IMR-90 (cell line): ENCODE measurements at regions not wholly inside any gene's neighbourhood (a gene's known extent, or its start where the extent isn't known, plus 50 kb on each side); places are given as distances from the start of the nearest gene placed in this dataset.

ENCODE experiments used
- ATAC-seq: fragments of 200-7000 bp; cut with Tn5 transposase; 2 replicates; pipeline ENCODE4 v1.9.1; 2020; ENCODE audit warnings: low read depth, mild to moderate bottlenecking, moderate library complexity
- BruUV-seq: library from RNA; stranded (reverse); fragments of 400-500 nt; replicated peaks from 2 replicates; lab custom pipeline; 2021; lab: Mats Ljungman, UMichigan
- CTCF ChIA-PET: fragments of 300-600 bp; formaldehyde crosslinking; extraction: SDS; loops from one replicate; lab custom pipeline; 2021; ENCODE audit warnings: antibody characterized with exemption; lab: Yijun Ruan, JAX
- POLR2A ChIA-PET: fragments of 300-600 bp; sonication (Branson Sonifier 250); formaldehyde crosslinking; loops from one replicate; lab custom pipeline; 2022; ENCODE audit warnings: antibody characterized with exemption; ENCODE audit not compliant: unreplicated experiment; lab: Charles Lee
- DNase-seq: peaks from one replicate; pipeline ENCODE4 v3.0.0; 2013
- H2AFZ ChIP-seq: replicated peaks from 2 replicates; pipeline ENCODE3; 2013; ENCODE audit warnings: low read length, mild to moderate bottlenecking; ENCODE audit not compliant: poor library complexity
- H2AK5ac ChIP-seq: 2 replicates; pipeline ENCODE4 v1.6.1; 2013; ENCODE audit warnings: low read depth, low read length, inconsistent platforms
- H2AK9ac ChIP-seq: replicated peaks from 2 replicates; pipeline ENCODE3; 2013; ENCODE audit warnings: mild to moderate bottlenecking, low read depth, low read length, moderate library complexity; ENCODE audit not compliant: poor library complexity
- H2BK120ac ChIP-seq: 2 replicates; pipeline ENCODE4 v1.6.1; 2013; ENCODE audit warnings: low read depth, low read length, inconsistent platforms
- H2BK15ac ChIP-seq: 3 replicates; pipeline ENCODE4 v1.6.1; 2013; ENCODE audit warnings: low read depth, low read length, inconsistent platforms
- H2BK20ac ChIP-seq: 2 replicates; pipeline ENCODE4 v1.6.1; 2013; ENCODE audit warnings: low read depth, mild to moderate bottlenecking, inconsistent platforms, low read length, moderate library complexity
- H2BK5ac ChIP-seq: 2 replicates; pipeline ENCODE4 v1.6.1; 2013; ENCODE audit warnings: mild to moderate bottlenecking, low read depth, low read length, inconsistent platforms; ENCODE audit not compliant: poor library complexity, severe bottlenecking
- H3K14ac ChIP-seq: replicated peaks from 2 replicates; pipeline ENCODE4 v1.6.1; 2013; ENCODE audit warnings: low read depth, low read length, inconsistent platforms
- H3K18ac ChIP-seq: 2 replicates; pipeline ENCODE4 v1.6.1; 2013; ENCODE audit warnings: low read depth, low read length, control low read depth
- H3K23ac ChIP-seq: 2 replicates; pipeline ENCODE4 v1.6.1; 2013; ENCODE audit warnings: low read depth, low read length, inconsistent platforms
- H3K27ac ChIP-seq: 2 replicates; pipeline ENCODE4 v1.5.1; 2013; ENCODE audit warnings: mild to moderate bottlenecking, control low read depth, low read length; ENCODE audit not compliant: insufficient read depth
- H3K27me3 ChIP-seq: 2 replicates; pipeline ENCODE4 v1.6.1; 2013; ENCODE audit warnings: low read length; ENCODE audit not compliant: control insufficient read depth, insufficient read depth
- H3K36me3 ChIP-seq: 2 replicates; pipeline ENCODE4 v1.6.1; 2013; ENCODE audit warnings: low read length, mixed read lengths; ENCODE audit not compliant: control insufficient read depth, insufficient read depth
- H3K4ac ChIP-seq: 2 replicates; pipeline ENCODE4 v1.6.1; 2013; ENCODE audit warnings: low read depth, low read length, inconsistent platforms
- H3K4me1 ChIP-seq: 2 replicates; pipeline ENCODE4 v1.6.1; 2013; ENCODE audit warnings: low read length, mixed read lengths; ENCODE audit not compliant: control insufficient read depth, insufficient read depth
- H3K4me2 ChIP-seq: 2 replicates; pipeline ENCODE4 v1.6.1; 2013; ENCODE audit warnings: low read depth, mild to moderate bottlenecking, control low read depth, low read length, moderate library complexity
- H3K4me3 ChIP-seq: 2 replicates; pipeline ENCODE4 v1.5.1; 2013; ENCODE audit warnings: low read depth, mild to moderate bottlenecking, control low read depth, low read length, moderate library complexity; ENCODE audit not compliant: insufficient read depth
- H3K56ac ChIP-seq: 2 replicates; pipeline ENCODE4 v1.6.1; 2013; ENCODE audit warnings: low read length, inconsistent platforms; ENCODE audit not compliant: insufficient read depth; ENCODE audit errors: extremely low read depth
- H3K79me1 ChIP-seq, 2 experiments: 2 replicates each; pipeline ENCODE4 v1.6.1; 2013; ENCODE audit warnings: low read length in 2 of 2, inconsistent platforms in 1 of 2, low read depth in 1 of 2
- H3K9ac ChIP-seq: 2 replicates; pipeline ENCODE4 v1.6.1; 2013; ENCODE audit warnings: low read depth, low read length, control low read depth
- H3K9me1 ChIP-seq: 2 replicates; pipeline ENCODE4 v1.6.1; 2013; ENCODE audit warnings: low read length, inconsistent platforms; ENCODE audit not compliant: insufficient read depth
- H3K9me3 ChIP-seq: 2 replicates; pipeline ENCODE4 v1.6.1; 2013; ENCODE audit warnings: low read length; ENCODE audit not compliant: control insufficient read depth, insufficient read depth
- H4K20me1 ChIP-seq: 2 replicates; pipeline ENCODE4 v1.6.1; 2013; ENCODE audit warnings: low read length, inconsistent platforms; ENCODE audit not compliant: insufficient read depth
- H4K5ac ChIP-seq: 2 replicates; pipeline ENCODE4 v1.6.1; 2013; ENCODE audit warnings: mild to moderate bottlenecking, low read depth, low read length, control low read depth
- H4K8ac ChIP-seq, 2 experiments: 2 replicates each; pipeline ENCODE4 v1.6.1; 2013; ENCODE audit warnings: low read depth in 2 of 2, low read length in 2 of 2, control low read depth in 1 of 2, inconsistent platforms in 1 of 2
- H4K91ac ChIP-seq: 2 replicates; pipeline ENCODE4 v1.6.1; 2013; ENCODE audit warnings: low read depth, low read length, inconsistent platforms; ENCODE audit not compliant: insufficient read depth
- BHLHE40 ChIP-seq: fragments of 150-350 bp; IDR thresholded peaks from 2 replicates; pipeline ENCODE4 v1.6.1; 2016; ENCODE audit warnings: mild to moderate bottlenecking, low read depth, low read length
- CEBPB ChIP-seq: IDR thresholded peaks from 2 replicates; pipeline ENCODE4 v1.6.1; 2012; ENCODE audit warnings: low read depth, low read length, improper control_type of control experiment
- CHD1 ChIP-seq: IDR thresholded peaks from 2 replicates; pipeline ENCODE4 v1.6.1; 2012; ENCODE audit warnings: low read depth, low read length, improper control_type of control experiment
- ELK1 ChIP-seq: fragments of 150-350 bp; IDR thresholded peaks from 2 replicates; pipeline ENCODE4 v1.6.1; 2016; ENCODE audit warnings: low read depth, mild to moderate bottlenecking, low read length, moderate library complexity, borderline replicate concordance
- MAFK ChIP-seq: IDR thresholded peaks from 2 replicates; pipeline ENCODE4 v1.6.1; 2012; ENCODE audit warnings: low read depth, low read length, improper control_type of control experiment
- NFE2L2 ChIP-seq: fragments of 150-350 bp; IDR thresholded peaks from 2 replicates; pipeline ENCODE4 v1.6.1; 2016; ENCODE audit warnings: low read depth, mild to moderate bottlenecking, low read length
- POLR2A ChIP-seq: IDR thresholded peaks from 2 replicates; pipeline ENCODE4 v1.6.1; 2012; ENCODE audit warnings: mild to moderate bottlenecking, low read depth, low read length
- RCOR1 ChIP-seq: IDR thresholded peaks from 2 replicates; pipeline ENCODE4 v1.6.1; 2012; ENCODE audit warnings: mild to moderate bottlenecking, low read length, improper control_type of control experiment; ENCODE audit not compliant: insufficient replicate concordance
- RFX5 ChIP-seq: IDR thresholded peaks from 2 replicates; pipeline ENCODE4 v1.8.0; 2012; ENCODE audit warnings: low read depth, mild to moderate bottlenecking, low read length, moderate library complexity
- SMC3 ChIP-seq: fragments of 150-350 bp; IDR thresholded peaks from 2 replicates; pipeline ENCODE4 v1.6.1; 2016; ENCODE audit warnings: low read depth, mild to moderate bottlenecking, antibody characterized with exemption, low read length, moderate library complexity
- USF2 ChIP-seq: fragments of 150-350 bp; IDR thresholded peaks from 2 replicates; pipeline ENCODE4 v1.6.1; 2017; ENCODE audit warnings: mild to moderate bottlenecking, antibody characterized with exemption, low read length, low read depth
- WGBS, 2 experiments: methylation state at CpG; one replicate each; pipeline versions ENCODE4 v1.1.5 to v1.1.7; 2013; ENCODE audit warnings: missing lambda C conversion rate in 2 of 2; ENCODE audit not compliant: insufficient read length in 1 of 2; ENCODE audit errors: extremely low coverage in 2 of 2; 5-methylcytosine and 5-hydroxymethylcytosine counted together
- dilution Hi-C: fragments of 300-500 bp; cut with HindIII; formaldehyde crosslinking; loops from one replicate; pipeline ENCODE4 v1.14.3; 2018; ENCODE audit warnings: low sequenced_read_pairs; ENCODE audit not compliant: unreplicated experiment
- in situ Hi-C: fragments of 300-500 bp; cut with MboI; formaldehyde crosslinking; loops from 3 replicates; pipeline ENCODE4 v1.14.3; 2019; ENCODE audit warnings: low sequenced_read_pairs, inconsistent platforms, mixed read lengths
- intact Hi-C: fragments of 100-400 bp; cut with micrococcal nuclease; formaldehyde crosslinking; loops from 2 replicates; pipeline ENCODE4 v1.10.0; 2022
- TF ChIP-seq, protein P1 (sequence below): conservative IDR thresholded peaks from 2 replicates; pipeline ENCODE4 v1.5.1; 2012; ENCODE audit warnings: mild to moderate bottlenecking, low read depth, low read length, improper control_type of control experiment

DNA sequence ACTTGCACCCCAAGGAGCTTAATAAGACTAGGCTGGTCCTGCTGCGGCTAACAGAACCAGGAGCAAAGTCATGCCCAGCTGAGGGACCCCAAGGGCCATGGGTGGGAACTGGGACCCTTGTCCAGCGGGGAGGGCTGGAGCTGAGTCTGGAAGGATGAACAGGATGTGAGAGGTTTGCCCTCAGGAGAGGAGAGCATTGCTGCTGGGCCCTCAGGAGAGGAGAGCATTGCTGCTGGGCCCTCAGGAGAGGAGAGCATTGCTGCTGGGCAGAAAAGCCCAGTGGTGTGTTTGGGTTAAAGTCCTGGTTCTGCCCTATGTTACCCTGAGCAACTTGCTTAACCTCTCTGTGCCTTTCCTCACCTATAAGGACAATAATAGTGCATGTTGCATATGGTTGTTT, 125.8 kb downstream of the MACROH2A1 start:
- H3K14ac ChIP-seq: peak overlapping the region; percentile 95
- peak overlapping the region; percentile 47 for H2BK5ac ChIP-seq
- BruUV-seq: no TSS peak
- 95% methylated on average over 2 of the region's 2 CpGs; no CpG with 5 or more reads in 1 of the 2 experiments for WGBS, 2 experiments
- H2BK20ac ChIP-seq: peak overlapping the region; percentile 95
- peak overlapping the region; percentile 98 for H3K4ac ChIP-seq
- in situ Hi-C loops (no loop called here), dilution Hi-C loops (no loop called here), intact Hi-C loops (no loop called here)
- peaks cover 23% of the 10 kb centered on the region for H3K4me1 ChIP-seq
- H3K4me2 ChIP-seq: no peak overlapping the region
- no peak overlapping the region for H3K9ac ChIP-seq
- CTCF ChIA-PET: interaction anchor here (1.2 to 1.9 kb wide), 2 partner anchors 19 to 64 kb away, joined by 3 to 4 read pairs; no protein-coding TSS in a partner anchor
- TF ChIP-seq MAFK (no peak), NFE2L2 (no peak), RCOR1 (no peak), ELK1 (no peak), CHD1 (no peak), BHLHE40 (no peak), RFX5 (no peak), CEBPB (no peak), USF2 (no peak), POLR2A (no peak), SMC3 (no peak)
- TF ChIP-seq, protein P1, sequence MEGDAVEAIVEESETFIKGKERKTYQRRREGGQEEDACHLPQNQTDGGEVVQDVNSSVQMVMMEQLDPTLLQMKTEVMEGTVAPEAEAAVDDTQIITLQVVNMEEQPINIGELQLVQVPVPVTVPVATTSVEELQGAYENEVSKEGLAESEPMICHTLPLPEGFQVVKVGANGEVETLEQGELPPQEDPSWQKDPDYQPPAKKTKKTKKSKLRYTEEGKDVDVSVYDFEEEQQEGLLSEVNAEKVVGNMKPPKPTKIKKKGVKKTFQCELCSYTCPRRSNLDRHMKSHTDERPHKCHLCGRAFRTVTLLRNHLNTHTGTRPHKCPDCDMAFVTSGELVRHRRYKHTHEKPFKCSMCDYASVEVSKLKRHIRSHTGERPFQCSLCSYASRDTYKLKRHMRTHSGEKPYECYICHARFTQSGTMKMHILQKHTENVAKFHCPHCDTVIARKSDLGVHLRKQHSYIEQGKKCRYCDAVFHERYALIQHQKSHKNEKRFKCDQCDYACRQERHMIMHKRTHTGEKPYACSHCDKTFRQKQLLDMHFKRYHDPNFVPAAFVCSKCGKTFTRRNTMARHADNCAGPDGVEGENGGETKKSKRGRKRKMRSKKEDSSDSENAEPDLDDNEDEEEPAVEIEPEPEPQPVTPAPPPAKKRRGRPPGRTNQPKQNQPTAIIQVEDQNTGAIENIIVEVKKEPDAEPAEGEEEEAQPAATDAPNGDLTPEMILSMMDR: no peak
- ATAC-seq (no peak), DNase-seq (no peak)
- H3K9me1 ChIP-seq: peaks cover 34% of the 10 kb centered on the region
- H3K9me3 ChIP-seq: no peaks in the 10 kb centered on the region
- peak overlapping the region; percentile 97; the same call in 2 of the 3 replicates for H2BK15ac ChIP-seq
- peak overlapping the region; percentile 49; the same call in 1 of the 2 replicates for H3K23ac ChIP-seq
- no peak overlapping the region for H3K56ac ChIP-seq
- H4K5ac ChIP-seq: peak overlapping the region; percentile 32
- H4K91ac ChIP-seq: peak overlapping the region; percentile 94
- peak overlapping the region; percentile 16 for H2AFZ ChIP-seq
- peaks cover 0 to 41% of the 10 kb centered on the region in 2 experiments; a peak in 3 of 4 replicates for H3K79me1 ChIP-seq
- peak overlapping the region; percentile 33 for H2AK9ac ChIP-seq
- H4K8ac ChIP-seq: peak overlapping the region; percentile 79 to 80; a peak in 2 of 4 replicates
- peak overlapping the region; percentile 99 for H2BK120ac ChIP-seq
- POLR2A ChIA-PET: no interaction called here
- H3K4me3 ChIP-seq: no peak overlapping the region
- peak overlapping the region; percentile 97 for H2AK5ac ChIP-seq
- no peaks in the 10 kb centered on the region for H4K20me1 ChIP-seq
- no peak overlapping the region; the same call in 1 of the 2 replicates for H3K27ac ChIP-seq
- H3K18ac ChIP-seq: peak overlapping the region; percentile 4
- H3K27me3 ChIP-seq: no peaks in the 10 kb centered on the region
- H3K36me3 ChIP-seq: no peaks in the 10 kb centered on the region
